Left forelimb (tissue), 1 donor: ENCODE measurements at regions not wholly inside any gene's neighbourhood (a gene's known extent, or its start where the extent isn't known, plus 50 kb on each side); places are given as distances from the start of the nearest gene placed in this dataset.

Experiments
- DNase-seq: peaks from one replicate; pipeline ENCODE4 v3.0.0-alpha.2; 2018; ENCODE audit warnings: low spot score

DNA sequence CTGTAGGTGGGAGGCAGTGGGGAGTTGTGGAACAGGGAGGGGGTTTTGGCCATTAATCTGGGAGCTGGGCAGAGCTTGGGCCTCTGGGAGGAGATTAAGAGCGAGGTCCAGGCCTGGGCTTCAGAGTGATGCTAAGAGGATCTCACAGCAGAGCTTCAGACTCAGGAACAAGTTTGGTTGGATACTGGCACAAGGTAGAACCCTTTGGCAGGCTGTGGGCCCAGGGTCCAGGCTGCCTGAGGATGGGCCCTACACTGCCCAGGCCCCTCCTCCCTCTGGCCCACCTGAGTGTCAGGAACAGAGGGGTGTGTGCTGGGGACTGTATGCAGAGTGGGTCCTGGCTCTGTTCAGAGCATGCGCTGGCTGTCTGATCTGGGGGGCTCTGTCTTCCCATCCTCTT is 334.9 kb downstream of the CYP26B1 start:
- no peak for DNase-seq

DNA sequence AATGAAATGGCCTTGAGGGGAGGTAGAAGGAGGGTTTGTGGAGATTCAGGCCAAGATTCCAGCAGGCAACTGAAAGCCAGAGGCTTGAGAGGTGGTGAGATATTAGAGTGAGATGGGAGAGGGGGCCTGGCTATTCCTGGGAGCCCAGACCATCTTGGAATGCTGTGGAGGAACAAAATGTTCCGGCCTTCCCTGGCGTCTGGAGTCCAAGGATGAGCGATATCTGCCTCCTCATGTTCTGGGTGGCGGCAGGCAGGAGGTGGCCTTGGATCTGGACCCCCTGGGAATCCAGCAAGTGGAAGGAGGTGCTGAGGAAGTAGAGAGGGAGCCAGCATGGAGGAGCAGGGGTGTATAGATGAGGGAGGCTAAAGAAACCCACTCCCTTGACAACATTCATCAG is 335.9 kb downstream of the CYP26B1 start:
- no peak for DNase-seq

DNA sequence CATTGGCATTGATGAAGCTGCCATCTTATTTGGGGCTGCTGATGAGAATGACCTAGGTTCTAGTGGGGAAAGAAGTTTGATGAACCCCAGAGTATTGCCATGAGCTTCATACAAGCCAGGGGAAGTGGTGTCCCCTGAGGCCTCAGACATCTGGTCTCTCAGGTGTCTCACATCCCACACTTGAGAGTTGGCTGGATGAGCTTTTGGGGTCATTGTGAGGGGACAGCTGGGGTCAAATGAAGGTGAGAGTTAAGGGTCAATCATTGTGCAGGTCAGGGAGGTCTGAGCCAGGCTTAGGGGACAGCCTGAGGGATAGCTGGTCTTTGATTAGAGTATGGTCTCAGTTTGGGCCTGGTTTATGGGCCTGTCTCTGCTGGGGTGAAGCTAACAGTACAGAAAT is 336.5 kb downstream of the CYP26B1 start:
- DNase-seq, result no peak

DNA sequence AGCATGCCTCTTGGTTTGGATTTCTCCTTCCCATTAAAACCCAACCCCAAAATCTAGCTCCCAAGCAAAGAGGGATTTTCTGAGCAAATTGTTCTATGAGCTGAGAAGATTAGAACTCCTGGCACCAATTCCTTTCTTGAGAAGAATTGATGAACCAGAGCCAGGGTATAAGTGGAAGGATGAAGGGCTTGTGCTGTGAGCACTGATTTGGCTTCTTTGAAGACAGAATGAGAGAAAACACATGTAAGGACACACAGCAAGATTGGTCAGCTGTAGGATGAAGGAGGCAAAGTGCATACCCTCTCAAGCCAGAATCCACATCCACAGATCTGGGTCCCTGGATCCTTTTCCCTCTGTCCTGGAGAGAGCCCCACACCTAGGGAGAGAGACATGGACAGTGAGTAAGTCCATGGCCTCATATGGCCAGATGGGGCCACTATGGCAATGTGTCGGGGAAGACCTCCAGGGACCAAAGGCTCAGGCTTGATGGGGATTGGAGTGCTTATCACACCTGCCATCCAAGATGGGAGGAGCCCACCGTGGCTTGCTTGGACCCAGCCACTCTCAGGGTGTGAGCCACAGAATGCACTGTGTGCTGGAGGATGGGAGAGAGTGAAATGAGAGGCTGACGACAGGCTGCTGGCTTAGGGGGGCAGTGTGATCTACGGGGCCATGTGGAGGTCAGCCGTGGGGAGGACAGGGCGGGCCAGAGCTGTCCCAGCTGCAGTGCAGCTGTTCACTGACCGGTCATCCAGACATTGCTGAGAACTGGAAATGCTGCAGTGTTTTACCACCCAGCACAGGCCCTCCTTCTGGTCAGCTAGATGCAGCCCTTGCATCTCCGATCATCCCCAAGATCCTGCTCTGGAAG is 339.8 kb downstream of the CYP26B1 start:
- peak; percentile 72 for DNase-seq

DNA sequence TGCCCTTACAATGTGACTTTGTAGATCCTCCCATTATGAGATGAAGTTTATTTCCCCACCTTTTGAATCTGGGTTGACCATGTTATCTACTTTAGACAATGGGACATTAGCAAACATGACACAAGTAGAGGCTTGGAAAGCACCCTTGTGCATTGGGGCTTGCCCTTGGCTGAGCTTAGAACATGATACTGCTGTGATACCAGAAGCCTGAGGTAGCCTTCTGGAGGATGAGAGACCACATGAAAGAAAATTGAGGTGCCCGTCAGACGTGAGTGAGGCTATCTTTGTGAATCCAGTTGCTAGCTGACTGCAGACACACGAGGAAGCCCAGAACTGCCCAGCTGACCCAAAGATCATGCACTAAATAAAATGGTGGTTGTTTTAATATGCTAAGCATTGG is 341.2 kb downstream of the CYP26B1 start:
- DNase-seq, result no peak

DNA sequence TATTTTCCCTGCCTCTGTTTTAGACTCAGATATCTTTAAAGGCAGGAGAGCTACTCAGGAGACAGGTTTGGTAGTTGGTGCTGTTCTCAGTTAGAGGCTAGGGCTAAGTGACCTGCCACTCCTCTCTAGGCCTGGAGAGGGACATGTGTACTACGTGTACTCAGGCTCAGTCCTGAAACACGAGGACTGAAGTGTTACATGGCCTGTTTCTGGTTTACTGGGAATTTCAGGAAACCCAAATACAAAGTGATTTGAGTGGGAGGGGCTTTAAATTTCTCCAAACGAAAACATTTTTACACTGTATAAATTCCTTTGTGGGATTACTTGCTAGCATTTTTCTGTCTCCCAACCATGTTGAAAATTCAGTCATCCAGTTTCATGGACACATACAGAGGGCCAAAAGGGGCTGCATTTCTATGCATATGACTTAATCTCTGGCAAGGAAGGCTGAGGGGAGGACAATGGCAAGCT is 343.3 kb downstream of the CYP26B1 start:
- DNase-seq, result no peak

DNA sequence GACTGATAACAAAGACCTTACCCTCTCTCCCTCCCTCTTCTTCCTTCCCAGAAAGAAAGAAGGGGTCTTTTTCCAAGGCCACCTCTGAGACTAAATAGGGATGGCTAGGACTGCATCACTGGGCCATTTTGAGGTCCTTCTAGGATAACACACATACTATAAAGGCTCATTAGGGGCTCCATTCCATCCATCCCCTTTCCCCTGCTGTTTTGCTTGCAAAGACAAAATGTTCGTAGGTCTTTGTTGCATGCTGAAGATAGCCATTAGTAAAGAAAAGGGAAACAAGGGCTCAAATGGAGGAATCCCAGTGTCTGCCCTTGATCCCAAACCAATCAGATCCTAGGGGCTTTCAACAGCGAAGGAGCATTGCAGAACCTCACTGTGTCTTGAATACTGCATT is 344.3 kb downstream of the CYP26B1 start:
- no peak for DNase-seq

DNA sequence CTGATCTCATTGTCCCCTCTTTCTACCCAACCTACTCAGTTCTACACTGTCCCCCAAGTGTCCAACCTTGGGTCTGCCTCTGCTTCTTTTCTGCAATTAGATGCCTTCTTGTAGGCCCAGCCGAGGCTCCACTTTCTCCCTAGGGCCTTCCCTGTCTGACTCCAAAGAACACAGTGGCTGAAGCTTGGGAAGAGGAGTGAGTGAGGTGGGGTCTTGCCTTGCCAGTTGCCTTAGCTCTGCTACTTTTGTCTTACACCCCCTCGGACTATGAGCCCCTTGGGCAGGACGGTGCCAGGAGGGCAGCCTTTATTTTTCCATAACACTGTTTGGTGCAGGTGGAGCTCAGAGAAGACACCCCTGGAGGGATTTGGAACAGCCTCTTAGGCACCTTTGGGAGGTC is 345.1 kb downstream of the CYP26B1 start:
- DNase-seq, result no peak

DNA sequence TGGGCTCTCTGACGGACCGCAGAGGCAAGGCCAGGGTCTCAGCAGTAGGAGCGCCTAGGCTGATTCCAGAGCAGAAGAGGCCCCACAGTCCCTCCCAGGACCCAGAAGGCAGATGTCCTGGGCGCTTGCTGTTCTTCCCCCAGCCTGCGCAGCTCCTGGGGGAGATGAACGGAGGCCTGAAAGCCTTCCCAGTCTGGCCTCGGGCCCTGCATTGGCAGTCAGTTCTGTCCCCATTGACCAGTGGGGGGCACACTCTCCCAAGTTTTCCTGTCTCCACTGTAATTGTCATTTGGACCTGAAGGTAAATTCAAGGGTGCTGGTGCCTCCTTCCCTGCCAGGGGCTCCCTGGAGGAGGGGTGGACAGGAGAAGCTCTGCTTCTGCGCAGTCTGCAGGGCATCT is 345.7 kb downstream of the CYP26B1 start:
- no peak for DNase-seq

DNA sequence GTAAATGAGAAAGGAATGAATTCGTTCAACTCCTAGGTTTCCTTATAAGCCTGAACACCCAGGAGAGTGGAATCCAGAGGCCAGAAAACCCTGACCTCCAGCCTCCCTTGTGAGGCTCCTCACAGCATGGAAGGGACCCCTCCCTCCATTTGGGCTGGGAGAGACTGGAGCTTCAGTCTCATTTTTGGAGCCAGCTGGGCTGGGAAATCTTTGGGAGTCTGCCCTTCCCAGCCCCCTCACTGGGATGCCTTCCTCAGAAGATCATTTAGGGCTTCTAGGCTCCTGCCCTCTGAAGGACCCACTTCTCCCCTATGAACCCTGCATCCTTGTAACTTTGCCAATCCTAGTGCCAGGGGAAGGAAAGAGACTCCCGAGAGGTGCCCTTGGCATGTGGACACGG is 346.1 kb downstream of the CYP26B1 start:
- no peak for DNase-seq

DNA sequence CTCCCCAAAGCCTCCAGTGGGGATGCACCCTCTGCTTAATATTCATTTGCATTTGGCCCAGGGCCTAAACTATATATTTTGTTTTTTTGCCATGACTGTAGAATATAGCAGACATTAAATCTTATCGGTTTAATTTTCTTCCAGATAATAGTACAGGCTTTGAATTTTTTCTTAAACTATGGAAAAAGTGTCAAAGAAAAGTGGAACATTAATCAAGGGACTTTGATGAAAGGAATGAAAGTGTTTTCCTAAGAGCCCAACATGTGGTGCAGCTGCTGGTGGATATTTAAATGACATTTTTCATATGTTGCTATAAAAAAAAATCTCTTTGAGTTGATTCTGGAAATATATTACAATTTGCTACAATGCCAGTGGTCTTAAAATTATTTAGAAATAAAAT is 346.8 kb downstream of the CYP26B1 start:
- DNase-seq, result no peak

DNA sequence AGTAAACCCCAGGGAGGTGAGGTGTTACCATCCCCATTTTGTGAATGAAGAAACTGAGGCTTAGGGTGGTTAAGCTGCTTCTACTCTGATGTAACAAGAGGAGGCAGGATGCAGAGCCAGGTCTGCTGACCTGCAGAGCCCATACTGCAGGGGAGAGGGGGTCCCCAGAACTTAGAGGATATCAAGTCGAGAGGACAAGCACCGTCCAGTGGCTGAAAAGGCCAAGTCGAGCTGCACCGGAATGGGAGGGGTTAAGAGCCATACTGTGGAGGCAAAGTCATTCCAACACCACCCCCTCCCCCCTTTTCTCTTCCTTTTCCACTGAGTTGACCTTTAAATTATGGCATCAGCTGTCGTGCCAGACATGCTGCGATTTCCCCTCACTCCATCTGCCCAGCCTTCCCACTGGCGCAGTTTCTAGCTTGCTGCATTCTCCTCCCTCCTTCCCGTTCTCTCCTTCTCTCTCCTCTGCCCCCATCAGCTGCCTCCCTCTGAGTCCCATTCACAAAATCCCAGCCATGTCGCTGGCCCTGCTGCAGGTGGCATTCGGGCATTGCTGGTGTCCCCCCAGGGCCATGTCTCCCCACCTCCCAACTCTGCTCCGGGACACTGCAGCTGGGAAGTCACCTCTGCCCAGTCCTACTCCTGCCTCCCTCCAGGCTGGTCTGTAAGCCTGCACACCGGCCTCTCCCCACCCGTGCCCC is 346.9 kb downstream of the DYSF start:
- DNase-seq, result no peak

DNA sequence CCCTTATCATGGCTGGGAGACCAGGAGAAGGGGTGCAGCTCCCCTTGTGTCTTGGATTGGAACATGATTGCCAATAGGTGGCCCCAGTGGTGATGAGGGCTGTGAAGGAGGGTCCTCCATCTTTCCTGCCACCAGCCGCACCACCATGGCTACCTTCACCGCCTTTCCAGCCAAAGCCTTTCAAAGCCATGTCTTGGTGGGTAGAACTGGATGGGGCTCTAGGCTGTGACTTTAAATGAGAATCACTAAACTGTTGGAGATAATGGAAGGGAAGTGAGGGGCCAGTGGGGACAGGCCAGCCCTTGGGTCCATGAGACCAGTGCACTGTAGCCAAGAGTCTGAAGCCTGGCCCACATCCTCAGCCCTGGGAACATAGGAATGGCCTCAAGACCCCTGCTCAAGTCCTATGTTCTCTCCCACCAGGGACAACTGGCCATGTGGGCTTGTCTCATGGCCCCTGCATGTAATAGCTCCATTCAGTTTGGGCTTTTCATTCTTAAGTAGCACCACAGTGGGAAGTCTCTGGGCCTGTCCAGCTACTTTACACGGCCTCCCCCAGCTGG is 345.7 kb downstream of the DYSF start:
- DNase-seq, result no peak

DNA sequence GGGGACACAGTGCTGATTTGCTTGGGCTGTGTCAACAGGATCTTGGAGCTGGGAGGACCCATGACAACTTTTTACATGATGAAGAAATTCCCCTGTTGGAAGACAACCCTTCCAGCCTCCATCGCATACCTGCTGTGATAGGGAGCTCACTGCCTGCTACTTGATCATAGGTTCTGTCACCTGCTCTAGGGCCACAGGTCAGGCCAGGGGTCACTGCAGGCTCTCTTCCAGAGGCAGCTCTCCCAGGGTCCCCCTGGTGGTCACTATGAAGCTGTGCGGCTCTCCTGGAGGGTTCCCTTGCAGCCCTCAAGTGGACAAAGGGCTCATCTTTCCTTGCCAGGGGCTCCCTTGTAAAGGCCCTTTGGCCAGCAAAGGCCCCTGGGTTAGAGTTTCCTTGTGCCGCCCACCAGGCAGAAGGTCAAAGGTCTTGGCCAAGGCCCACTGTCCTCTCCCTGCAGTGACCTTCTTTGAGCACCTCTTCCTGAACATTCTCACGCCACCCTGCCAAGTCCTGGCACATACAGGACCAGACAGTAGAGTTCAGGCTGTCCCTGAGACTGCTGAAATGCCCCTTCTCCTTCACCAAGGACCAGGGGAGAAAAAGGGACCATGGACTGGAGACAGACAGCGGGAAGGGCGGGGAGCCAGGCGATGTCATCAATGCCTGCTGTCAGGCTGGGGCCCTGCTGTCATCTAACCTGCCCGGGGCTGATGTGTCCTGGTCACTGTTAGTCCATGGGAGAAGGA is 345.1 kb downstream of the DYSF start:
- peak; percentile 56 for DNase-seq

DNA sequence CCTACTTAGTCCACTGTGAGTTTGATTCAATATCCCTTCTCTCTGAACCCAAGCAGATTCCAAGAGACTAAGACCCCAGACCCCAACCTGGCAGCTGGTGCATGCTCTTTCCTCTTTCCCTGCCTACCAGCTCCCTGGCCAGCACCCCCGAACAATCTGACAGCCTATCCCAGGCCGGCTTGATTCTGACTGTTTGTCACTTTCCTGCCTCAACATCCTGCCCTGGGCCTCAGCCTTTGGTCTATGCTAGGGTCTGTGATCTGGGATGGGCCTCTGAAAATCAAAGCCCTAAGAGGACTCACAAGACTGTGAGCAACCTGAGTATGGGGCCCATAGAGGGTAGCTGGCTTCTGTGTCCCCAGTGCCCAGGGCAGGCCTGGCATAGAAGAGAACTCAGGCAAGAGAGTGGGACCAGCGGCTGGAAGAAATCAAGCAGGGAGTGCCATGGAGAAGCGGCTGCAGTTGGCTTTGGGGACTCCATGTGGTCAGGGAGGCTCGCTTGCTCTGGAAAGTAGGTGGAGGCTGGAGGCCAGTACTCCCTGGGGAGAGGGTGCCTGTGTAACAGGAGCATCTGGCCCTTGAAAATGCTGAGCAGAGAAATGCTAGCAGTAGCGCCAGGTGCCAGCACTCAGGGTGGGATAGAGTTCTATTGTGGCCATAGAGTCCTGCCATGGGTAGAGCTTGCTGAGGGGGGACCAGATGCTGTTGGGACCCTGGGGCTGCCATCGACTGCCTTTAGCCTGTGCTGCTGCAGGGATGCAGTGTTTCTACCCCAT is 343.9 kb downstream of the DYSF start:
- DNase-seq, result peak; percentile 51

DNA sequence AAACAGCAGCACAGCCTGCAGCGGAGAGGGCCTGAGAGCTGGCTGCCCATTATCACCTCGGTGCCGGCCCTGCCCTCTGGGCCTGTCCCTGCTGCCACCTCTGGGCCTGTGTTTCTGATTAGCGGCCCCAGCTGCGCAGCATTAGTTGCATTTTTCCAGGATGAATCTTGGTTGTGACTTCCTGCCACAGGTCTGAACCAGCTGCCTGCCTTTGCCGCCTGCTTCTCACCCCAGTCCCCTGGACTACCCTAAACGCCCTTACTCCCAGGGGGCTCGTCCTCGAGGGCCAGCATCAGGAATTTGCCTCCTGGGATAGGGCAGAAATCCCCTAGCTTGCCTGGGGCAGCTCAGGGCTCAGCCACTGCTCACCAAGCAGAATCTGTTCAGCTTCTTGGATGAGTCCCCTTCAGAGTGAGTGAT is 342.8 kb downstream of the DYSF start:
- DNase-seq, result peak; percentile 68

DNA sequence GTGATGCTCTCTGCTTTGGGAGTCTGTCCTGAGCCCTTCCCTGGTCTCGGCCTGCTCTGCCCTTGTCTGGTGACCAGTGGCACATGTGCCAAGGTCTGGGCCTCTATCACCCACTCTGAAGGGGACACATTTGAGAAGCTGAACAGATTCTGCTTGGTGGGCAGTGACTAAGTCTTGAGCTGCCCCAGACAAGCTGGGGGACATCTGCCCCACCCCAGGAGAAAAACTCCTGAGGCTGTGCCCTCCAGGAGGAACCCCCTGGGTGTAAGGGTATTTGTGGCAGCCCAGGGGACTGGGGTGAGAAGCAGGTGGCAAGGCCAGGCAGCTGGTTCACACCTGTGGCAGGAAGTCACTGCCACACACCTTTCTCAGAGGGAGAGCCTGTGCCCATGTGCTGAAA is 342.1 kb downstream of the DYSF start:
- peak; percentile 56 for DNase-seq

DNA sequence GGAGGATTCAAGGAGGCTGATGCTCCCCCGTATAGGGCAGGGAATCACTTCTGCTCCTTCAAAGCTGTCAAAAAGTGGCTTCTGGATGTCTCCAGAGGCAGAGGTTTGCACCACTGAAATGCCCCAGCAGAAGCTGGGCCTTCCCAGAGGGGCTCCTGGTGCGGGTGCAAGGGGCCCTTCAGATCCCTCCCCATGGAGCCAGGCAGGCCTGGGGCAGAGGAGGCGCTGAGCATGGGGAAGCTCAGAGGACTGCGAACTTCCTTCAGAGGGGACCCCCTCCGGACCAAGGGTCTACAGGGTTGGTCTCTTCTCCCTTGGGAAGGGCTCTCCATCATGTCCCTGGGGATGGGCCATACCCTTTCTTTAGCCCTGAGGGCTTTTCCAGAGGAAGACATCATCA is 341.2 kb downstream of the DYSF start:
- DNase-seq, result no peak

DNA sequence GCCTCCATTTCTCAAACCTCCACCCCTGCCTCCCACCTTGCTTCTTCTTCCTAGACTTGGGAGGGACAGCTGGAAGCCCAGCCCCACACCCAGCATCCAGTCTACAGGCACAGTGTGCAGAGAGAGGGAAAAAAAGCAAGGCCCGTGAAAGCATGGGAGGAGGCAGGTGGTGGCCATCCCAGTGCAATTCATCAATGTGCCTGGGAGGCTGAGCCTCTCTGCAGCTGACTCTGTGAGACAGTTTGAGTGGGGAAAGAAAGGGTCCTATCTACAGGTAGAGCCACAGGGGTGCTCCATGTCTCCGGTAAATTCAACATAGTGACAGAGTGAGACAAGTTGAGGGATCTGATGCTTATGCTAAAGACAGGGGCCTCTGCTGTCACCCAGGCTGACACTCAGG is 340.6 kb downstream of the DYSF start:
- no peak for DNase-seq

DNA sequence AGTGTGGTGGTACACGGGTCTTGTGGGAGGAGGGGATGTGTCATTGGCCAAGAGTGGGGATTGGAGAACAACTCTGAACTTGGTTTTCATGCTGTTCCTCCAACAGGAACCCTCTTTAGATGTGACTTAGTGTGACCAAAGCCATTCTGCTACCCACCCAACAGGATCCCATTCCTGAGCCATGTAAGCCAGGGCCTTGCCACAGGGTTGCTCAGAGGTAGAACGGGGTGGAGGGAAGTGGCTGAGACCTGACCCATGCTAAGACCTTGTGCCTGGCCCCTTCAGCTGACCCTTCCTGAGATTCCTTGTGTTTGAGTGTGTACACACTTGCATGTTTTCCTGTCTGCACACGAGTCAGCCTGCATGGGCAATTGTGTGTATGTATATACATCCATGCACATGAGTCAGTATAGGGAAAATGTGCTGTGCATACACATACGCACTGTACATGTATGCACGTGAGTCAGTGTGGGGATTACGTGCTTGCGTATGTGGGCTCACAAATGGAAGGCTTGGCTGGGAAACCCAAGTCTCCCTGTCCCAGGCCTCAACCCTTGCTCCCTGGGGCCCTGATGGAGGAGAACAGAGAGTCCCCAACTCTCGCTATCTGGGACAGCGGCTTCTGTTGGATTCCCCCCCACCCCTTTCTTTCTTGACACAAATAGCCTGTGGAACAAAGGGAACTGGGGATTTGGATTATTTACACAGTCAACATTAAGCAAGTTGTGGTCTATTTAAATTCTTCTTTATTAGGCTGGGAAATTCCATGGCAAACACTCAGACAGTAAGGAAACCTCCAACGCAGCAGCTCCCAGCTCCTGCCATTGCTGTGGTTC is 339.8 kb downstream of the DYSF start:
- DNase-seq, result no peak
